ENCODE measurements at regions not wholly inside any gene's neighbourhood (a gene's known extent, or its start where the extent isn't known, plus 50 kb on each side); places are given as distances from the start of the nearest gene placed in this dataset.

- H3K27ac Mint-ChIP-seq: no peak overlapping the region
- H3K4me1 Mint-ChIP-seq (ENCODE audit: unreplicated experiment): peaks cover 20% of the 10 kb centered on the region
- no peak for DNase-seq (ENCODE audit: extremely low spot score, unreplicated experiment)
- no peaks in the 10 kb centered on the region for H3K9me3 Mint-ChIP-seq
- peaks cover 5% of the 10 kb centered on the region for H3K27me3 Mint-ChIP-seq
- TF ChIP-seq, protein P1, sequence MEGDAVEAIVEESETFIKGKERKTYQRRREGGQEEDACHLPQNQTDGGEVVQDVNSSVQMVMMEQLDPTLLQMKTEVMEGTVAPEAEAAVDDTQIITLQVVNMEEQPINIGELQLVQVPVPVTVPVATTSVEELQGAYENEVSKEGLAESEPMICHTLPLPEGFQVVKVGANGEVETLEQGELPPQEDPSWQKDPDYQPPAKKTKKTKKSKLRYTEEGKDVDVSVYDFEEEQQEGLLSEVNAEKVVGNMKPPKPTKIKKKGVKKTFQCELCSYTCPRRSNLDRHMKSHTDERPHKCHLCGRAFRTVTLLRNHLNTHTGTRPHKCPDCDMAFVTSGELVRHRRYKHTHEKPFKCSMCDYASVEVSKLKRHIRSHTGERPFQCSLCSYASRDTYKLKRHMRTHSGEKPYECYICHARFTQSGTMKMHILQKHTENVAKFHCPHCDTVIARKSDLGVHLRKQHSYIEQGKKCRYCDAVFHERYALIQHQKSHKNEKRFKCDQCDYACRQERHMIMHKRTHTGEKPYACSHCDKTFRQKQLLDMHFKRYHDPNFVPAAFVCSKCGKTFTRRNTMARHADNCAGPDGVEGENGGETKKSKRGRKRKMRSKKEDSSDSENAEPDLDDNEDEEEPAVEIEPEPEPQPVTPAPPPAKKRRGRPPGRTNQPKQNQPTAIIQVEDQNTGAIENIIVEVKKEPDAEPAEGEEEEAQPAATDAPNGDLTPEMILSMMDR (conservative IDR thresholded peaks at IDR 0.05): no peak
- no peaks in the 10 kb centered on the region for H3K36me3 Mint-ChIP-seq
- no peak overlapping the region for H3K4me3 Mint-ChIP-seq
These were observed 243.9 kb upstream of the LRIG3 start for GRCh38 chr12:59164226-59164625.

- Mint-ChIP-seq H3K27me3 (no peaks in the 10 kb centered on the region), H3K4me3 (no peak overlapping the region), H3K9me3 (no peaks in the 10 kb centered on the region), H3K36me3 (no peaks in the 10 kb centered on the region), H3K4me1 (ENCODE audit: unreplicated experiment) (peaks cover 1% of the 10 kb centered on the region), H3K27ac (no peak overlapping the region)
- TF ChIP-seq, protein P1 (conservative IDR thresholded peaks at IDR 0.05): no peak
- DNase-seq (ENCODE audit: extremely low spot score, unreplicated experiment): no peak
These were observed 238.4 kb upstream of the LRIG3 start for GRCh38 chr12:59158681-59159080.

- no peak for DNase-seq (ENCODE audit: extremely low spot score, unreplicated experiment)
- Mint-ChIP-seq H3K27ac (no peak overlapping the region), H3K36me3 (no peaks in the 10 kb centered on the region), H3K27me3 (no peaks in the 10 kb centered on the region), H3K4me1 (ENCODE audit: unreplicated experiment) (no peaks in the 10 kb centered on the region), H3K4me3 (no peak overlapping the region), H3K9me3 (no peaks in the 10 kb centered on the region)
- TF ChIP-seq, protein P1 (conservative IDR thresholded peaks at IDR 0.05): no peak
These were observed 237.8 kb upstream of the LRIG3 start for GRCh38 chr12:59158066-59158465.

- H3K9me3 Mint-ChIP-seq: no peaks in the 10 kb centered on the region
- no peaks in the 10 kb centered on the region for H3K27me3 Mint-ChIP-seq
- H3K4me1 Mint-ChIP-seq (ENCODE audit: unreplicated experiment): no peaks in the 10 kb centered on the region
- H3K36me3 Mint-ChIP-seq: no peaks in the 10 kb centered on the region
- TF ChIP-seq, protein P1 (conservative IDR thresholded peaks at IDR 0.05): no peak
- no peak overlapping the region for H3K27ac Mint-ChIP-seq
- H3K4me3 Mint-ChIP-seq: no peak overlapping the region
- DNase-seq (ENCODE audit: extremely low spot score, unreplicated experiment): no peak
These were observed 235.1 kb upstream of the LRIG3 start for GRCh38 chr12:59155448-59155847.

DNA sequence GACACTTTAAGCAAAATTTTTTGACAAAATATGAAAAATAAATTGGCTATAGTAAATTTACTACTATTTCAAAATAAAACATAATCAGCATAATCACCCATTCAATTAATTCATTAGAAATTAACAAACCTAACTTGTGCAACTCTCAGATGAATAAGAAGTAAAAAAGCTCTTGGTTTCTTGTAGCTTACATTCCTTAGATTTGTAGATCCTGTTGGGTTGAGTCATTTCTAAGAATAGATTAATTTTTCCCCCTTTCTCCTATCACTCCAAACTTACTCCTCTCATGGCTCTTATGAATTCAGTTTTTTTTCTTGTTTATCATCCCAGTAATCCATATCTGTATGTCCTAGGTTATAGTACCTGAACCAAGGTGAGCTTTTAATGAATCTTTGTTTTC, 230.9 kb upstream of the LRIG3 start:
- Mint-ChIP-seq H3K36me3 (no peaks in the 10 kb centered on the region), H3K27me3 (no peaks in the 10 kb centered on the region), H3K4me1 (ENCODE audit: unreplicated experiment) (peaks cover 4% of the 10 kb centered on the region), H3K27ac (no peak overlapping the region), H3K9me3 (peaks cover 5% of the 10 kb centered on the region), H3K4me3 (no peak overlapping the region)
- no peak for DNase-seq (ENCODE audit: extremely low spot score, unreplicated experiment)
- TF ChIP-seq, protein P1 (conservative IDR thresholded peaks at IDR 0.05): no peak
